Activated CD4-positive, alpha-beta T cell treated with anti-CD3 and anti-CD28 coated beads, Interleukin-2, amount 10 ng/mL, durations not matched to agents 7 days and 5 days (primary cell): ENCODE measurements at regions not wholly inside any gene's neighbourhood (a gene's known extent, or its start where the extent isn't known, plus 50 kb on each side); places are given as distances from the start of the nearest gene placed in this dataset.

Experiments used
- CTCF ChIA-PET: fragments of 350-600 bp; sonication (Branson Sonifier 250); formaldehyde crosslinking; loops from one replicate; lab custom pipeline; 2021; ENCODE audit warnings: antibody characterized with exemption; lab: Charles Lee
- POLR2A ChIA-PET: fragments of 350-600 bp; sonication (Branson Sonifier 250); formaldehyde crosslinking; loops from one replicate; lab custom pipeline; 2021; ENCODE audit warnings: antibody characterized with exemption; lab: Charles Lee
- DNase-seq: peaks from one replicate; pipeline ENCODE4 v3.0.0-alpha.2; 2020
- H3K27ac Mint-ChIP-seq: one replicate; pipeline ENCODE4 v1.8.0; 2021; ENCODE audit warnings: mild to moderate bottlenecking, moderate library complexity, mixed read lengths
- H3K27me3 Mint-ChIP-seq: one replicate; pipeline ENCODE4 v1.8.0; 2021; ENCODE audit warnings: mixed read lengths
- H3K36me3 Mint-ChIP-seq: one replicate; pipeline ENCODE4 v1.8.0; 2021; ENCODE audit warnings: low read depth, mixed read lengths
- H3K4me1 Mint-ChIP-seq: one replicate; pipeline ENCODE4 v1.8.0; 2021; ENCODE audit warnings: mixed read lengths
- H3K4me3 Mint-ChIP-seq: one replicate; pipeline ENCODE4 v1.8.0; 2021; ENCODE audit warnings: mild to moderate bottlenecking, moderate library complexity, mixed read lengths
- H3K9me3 Mint-ChIP-seq: one replicate; pipeline ENCODE4 v1.8.0; 2021; ENCODE audit warnings: mixed read lengths

DNA sequence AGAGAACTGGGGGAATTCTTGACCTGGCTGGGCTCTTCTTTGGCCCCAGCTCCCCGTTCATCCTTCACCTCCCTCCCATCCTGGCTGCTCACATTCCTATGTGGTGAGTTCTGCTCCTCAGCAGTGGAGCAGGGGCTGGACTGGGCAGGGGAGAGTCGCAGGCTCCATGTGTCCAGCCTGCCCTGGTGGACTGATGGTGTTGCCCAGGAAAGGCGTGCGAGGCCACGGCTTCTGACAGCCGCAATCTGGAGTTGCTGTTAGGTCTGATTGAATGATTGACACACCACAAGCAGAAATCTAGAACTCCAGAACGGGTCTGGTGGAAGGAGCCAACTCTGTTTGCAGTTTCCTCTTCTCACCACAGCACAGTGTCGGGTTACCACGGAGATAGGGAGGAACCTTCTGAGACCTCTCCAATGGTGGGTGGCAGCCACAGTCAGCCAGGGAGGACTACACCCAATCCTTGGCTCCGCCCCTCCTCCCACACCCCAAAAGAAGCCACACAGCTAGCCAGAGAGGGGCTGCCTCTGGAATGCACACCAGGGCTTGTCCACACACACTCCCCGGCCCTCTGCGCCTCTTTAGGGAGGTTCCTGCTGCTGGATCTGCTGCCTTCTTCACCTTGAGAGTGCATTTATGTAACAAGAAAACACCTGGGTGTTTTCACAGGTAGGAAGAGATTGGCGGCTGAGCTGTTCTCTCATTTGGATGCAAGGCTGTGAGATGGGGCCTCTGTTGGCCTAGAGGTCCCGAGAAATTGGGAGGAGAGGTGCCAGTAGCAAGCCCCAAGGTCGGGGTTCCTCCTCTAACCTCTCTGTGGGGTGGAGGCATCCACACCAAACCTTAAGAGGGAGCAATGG is 56.4 kb upstream of the CD44 start:
- peak; percentile 95 for DNase-seq
- Mint-ChIP-seq H3K27ac (peak overlapping the region; percentile 96), H3K27me3 (no peaks in the 10 kb centered on the region), H3K4me1 (peaks cover 91% of the 10 kb centered on the region), H3K36me3 (peaks cover 25% of the 10 kb centered on the region), H3K9me3 (peaks cover 15% of the 10 kb centered on the region), H3K4me3 (peak overlapping the region; percentile 75)
- ChIA-PET POLR2A (interaction anchor here (0.6 kb wide), 1 partner anchor 64 kb away, joined by 3 read pairs; no protein-coding TSS in a partner anchor), CTCF (interaction anchor here (1.2 to 1.3 kb wide), 2 partner anchors 24 to 66 kb away, joined by 3 read pairs; no protein-coding TSS in a partner anchor)

DNA sequence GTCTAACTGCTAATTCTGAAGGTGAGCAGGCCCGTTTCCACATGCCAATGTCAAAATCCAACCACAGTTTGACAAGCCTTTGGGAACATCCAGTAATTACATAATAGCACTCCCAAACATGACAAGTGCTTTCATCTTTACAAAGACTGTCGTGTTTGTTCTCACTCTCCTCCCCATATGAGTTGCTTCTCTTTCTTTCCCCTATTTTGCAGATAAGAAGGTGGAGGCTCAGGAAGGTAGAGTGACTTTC is 55.9 kb upstream of the CD44 start:
- Mint-ChIP-seq H3K36me3 (peaks cover 25% of the 10 kb centered on the region), H3K4me1 (peaks cover 91% of the 10 kb centered on the region), H3K9me3 (peaks cover 15% of the 10 kb centered on the region), H3K27me3 (no peaks in the 10 kb centered on the region), H3K4me3 (peak overlapping the region; percentile 75), H3K27ac (peak overlapping the region; percentile 96)
- POLR2A ChIA-PET: interaction anchor here (0.6 kb wide), 1 partner anchor 63 kb away, joined by 3 read pairs; no protein-coding TSS in a partner anchor
- CTCF ChIA-PET: interaction anchor here (1.2 to 1.3 kb wide), 2 partner anchors 25 to 65 kb away, joined by 3 read pairs; no protein-coding TSS in a partner anchor
- DNase-seq: no peak

DNA sequence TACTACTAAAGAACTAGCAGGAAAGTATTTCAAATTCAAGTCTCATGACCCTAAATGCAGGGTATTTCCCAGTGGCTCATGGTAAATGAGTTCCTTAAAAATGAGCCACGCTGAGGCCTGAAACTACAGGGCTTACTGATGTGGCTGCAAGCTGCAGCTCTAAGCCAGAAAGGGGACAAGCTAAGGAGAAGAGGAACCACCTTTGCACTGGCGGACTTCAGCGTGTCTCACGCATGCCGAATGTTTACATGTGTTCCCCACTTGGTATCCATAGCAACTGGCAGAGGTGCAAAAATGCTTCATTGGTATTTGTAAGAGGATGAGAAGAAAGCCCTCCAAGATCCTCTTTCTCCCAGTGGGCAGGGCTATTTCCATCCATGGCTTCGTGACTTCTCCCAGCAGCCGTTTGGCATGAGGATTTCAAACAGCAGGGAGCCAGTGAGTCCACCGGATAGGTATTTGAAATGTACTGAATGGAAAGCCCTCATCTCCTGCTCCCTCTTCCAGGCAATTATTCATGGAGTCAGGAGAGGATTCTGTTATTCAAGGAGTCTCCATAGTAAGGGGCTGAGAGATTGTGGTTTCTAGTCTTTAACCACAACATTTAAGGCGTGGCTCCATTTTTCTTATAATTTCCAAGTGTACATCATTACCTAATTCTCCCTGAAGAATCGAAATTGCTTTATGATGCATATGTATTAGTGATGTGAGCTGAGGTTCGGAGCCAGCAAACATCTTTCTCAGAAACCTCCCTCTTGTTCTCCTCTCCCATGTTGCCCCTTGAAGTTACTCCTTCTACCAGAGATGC is 55.3 kb upstream of the CD44 start:
- H3K36me3 Mint-ChIP-seq: peaks cover 25% of the 10 kb centered on the region
- H3K9me3 Mint-ChIP-seq: peaks cover 16% of the 10 kb centered on the region
- peak overlapping the region; percentile 75 for H3K4me3 Mint-ChIP-seq
- ChIA-PET POLR2A (interaction anchor here (0.6 kb wide), 1 partner anchor 63 kb away, joined by 3 read pairs; no protein-coding TSS in a partner anchor), CTCF (interaction anchor here (1.2 to 1.7 kb wide), 3 partner anchors 10 to 64 kb away, joined by 3 to 4 read pairs (median 3); no protein-coding TSS in a partner anchor)
- H3K27me3 Mint-ChIP-seq: no peaks in the 10 kb centered on the region
- peak overlapping the region; percentile 96 for H3K27ac Mint-ChIP-seq
- peaks cover 91% of the 10 kb centered on the region for H3K4me1 Mint-ChIP-seq
- peak; percentile 83 for DNase-seq

DNA sequence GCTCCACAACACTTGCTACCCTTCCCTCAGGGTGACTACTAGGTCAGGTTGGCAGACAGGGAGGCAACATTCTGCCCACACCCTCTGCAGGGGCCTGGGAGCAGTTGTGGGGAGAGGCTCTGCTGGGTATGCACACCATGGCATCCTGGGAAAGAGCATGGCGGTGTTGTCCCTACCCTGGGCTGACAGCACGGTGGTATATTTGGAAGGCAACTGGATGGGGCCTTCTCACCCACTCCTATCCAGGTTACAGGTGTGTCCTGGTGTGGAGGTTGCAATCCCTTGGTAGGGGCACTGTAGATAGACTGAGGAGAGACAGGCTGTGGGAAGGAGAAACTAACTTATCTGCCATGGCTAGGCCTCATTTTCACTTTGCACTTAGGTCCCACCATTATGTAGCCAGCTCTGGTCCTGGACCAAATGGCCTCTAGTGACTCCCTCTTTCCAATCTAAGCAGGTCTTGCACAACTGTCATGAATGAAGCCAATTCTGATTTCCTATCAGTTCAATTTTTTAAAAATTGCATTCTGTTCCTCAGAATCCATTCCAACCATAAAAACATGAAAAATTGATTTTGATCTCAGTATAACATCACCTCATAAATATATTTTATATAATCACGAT is 54.0 kb upstream of the CD44 start:
- no peaks in the 10 kb centered on the region for H3K27me3 Mint-ChIP-seq

DNA sequence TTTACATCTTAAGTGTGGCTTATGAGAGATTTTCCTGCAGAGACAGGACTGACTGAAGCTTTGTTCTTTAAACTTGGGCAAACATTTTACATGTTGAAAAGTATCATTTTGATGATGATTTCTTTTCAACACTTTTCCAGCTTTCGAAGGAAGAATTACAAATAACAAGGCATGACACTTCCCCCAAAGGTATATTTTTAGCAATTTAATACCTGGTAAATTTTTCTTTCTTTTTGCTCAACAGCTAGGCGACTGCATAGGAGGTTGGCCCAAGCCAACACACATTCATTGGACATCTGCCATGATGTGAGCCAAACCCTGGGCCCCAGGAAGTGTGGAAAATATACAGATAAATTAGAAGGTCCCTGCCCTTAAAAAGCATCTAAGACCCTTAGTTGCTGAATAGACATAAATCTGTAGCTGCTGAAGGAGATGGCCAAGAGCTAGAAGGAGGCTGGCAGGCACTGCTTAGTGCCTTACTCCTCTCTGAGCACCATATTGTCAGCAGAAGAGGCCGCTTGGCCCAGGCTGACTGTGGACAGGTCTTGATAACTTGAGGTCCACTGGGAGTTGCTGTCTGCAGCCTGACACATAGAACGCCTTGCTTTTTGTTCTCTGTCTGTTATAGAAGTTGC is 53.3 kb upstream of the CD44 start:
- H3K36me3 Mint-ChIP-seq: peaks cover 12% of the 10 kb centered on the region
- ChIA-PET POLR2A (no interaction called here), CTCF (interaction anchor here (0.8 kb wide), 1 partner anchor 28 kb away, joined by 3 read pairs; no protein-coding TSS in a partner anchor)
- H3K4me1 Mint-ChIP-seq: peaks cover 77% of the 10 kb centered on the region
- no peak overlapping the region for H3K4me3 Mint-ChIP-seq
- H3K9me3 Mint-ChIP-seq: peaks cover 10% of the 10 kb centered on the region
- no peak overlapping the region for H3K27ac Mint-ChIP-seq
- no peaks in the 10 kb centered on the region for H3K27me3 Mint-ChIP-seq
- no peak for DNase-seq

More for the DNA sequence above, 54.0 kb upstream of the CD44 start:
- ChIA-PET POLR2A (no interaction called here), CTCF (interaction anchor here (0.8 to 1.7 kb wide), 2 partner anchors 9 to 27 kb away, joined by 3 to 4 read pairs; no protein-coding TSS in a partner anchor)
- H3K27ac Mint-ChIP-seq: peak overlapping the region; percentile 32
- no peak overlapping the region for H3K4me3 Mint-ChIP-seq
- H3K9me3 Mint-ChIP-seq: peaks cover 12% of the 10 kb centered on the region
- H3K4me1 Mint-ChIP-seq: peaks cover 84% of the 10 kb centered on the region
- H3K36me3 Mint-ChIP-seq: peaks cover 14% of the 10 kb centered on the region
- DNase-seq: no peak

DNA sequence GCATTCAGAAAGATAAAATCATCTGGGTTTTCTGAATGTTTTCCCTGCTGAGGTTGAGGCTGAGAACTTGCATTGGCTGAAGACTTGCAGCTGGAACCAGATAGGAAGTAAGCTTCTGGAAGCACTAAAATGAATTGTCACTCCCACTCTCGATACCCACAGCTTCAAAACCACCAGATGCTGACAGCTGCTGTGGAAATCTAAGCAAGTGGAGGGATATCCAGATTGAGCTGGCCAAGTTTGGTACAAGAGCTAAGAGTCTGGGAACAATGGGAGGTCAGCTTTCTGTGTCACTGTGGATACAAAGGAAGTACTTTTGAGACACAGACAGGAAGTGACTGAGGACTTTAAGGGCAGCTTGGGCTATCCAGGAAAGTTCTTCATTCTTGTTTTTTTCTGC is 51.3 kb upstream of the CD44 start:
- peaks cover 72% of the 10 kb centered on the region for H3K4me1 Mint-ChIP-seq
- H3K9me3 Mint-ChIP-seq: peaks cover 7% of the 10 kb centered on the region
- POLR2A ChIA-PET: no interaction called here
- CTCF ChIA-PET: interaction anchor here (1.0 to 1.3 kb wide), 2 partner anchors 9 to 58 kb away, joined by 6 to 8 read pairs; no protein-coding TSS in a partner anchor
- H3K27ac Mint-ChIP-seq: peak overlapping the region; percentile 37
- H3K36me3 Mint-ChIP-seq: peaks cover 4% of the 10 kb centered on the region
- no peak for DNase-seq
- no peak overlapping the region for H3K4me3 Mint-ChIP-seq
- no peaks in the 10 kb centered on the region for H3K27me3 Mint-ChIP-seq

DNA sequence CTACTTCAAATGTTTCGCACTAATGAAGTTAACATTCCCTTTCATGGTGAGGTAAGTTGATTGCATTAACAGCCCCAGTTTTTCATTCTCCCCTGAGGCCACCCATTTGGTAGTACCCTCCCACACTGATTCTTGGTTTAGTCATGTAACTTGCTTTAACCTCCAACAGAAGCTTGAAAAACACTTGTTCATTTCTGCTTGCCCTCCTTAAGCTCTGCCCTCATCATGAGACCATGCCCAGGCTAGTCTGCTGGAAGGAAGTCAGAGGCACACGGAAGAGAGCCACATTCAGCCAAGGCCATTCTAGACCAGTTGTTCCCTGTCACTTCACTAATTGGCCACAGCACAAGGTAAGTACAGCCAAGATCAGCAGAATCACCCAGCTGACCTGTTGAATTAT is 50.7 kb upstream of the CD44 start:
- Mint-ChIP-seq H3K4me1 (peaks cover 66% of the 10 kb centered on the region), H3K4me3 (no peak overlapping the region), H3K27ac (no peak overlapping the region), H3K36me3 (peaks cover 10% of the 10 kb centered on the region), H3K9me3 (peaks cover 7% of the 10 kb centered on the region), H3K27me3 (peaks cover 2% of the 10 kb centered on the region)
- no peak for DNase-seq
- CTCF ChIA-PET: interaction anchor here (1.0 to 1.3 kb wide), 3 partner anchors 10 to 58 kb away, joined by 4 to 8 read pairs (median 6); partner anchors contain the start of gene CD44
- POLR2A ChIA-PET: no interaction called here

DNA sequence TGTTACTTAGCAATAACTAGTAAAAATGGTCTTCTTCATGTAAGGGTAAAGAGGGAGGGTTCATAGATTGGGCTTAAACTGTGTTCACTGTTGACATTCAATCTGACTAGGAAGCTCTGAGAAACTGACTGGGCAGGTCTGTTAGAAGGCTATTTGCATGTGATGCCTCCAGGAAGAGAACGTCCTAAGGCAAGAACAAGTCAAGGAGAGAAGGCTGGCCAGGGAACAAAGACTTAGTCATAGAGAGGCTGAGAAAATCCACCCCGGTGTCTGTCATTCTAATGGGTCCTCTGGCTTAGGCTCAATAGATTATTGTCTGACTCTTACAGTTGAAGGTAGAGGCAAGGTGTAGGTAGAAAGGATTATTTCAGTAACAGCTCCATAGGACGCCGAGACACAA is 50.3 kb upstream of the CD44 start:
- Mint-ChIP-seq H3K4me3 (no peak overlapping the region), H3K27ac (no peak overlapping the region), H3K36me3 (peaks cover 11% of the 10 kb centered on the region), H3K9me3 (peaks cover 7% of the 10 kb centered on the region), H3K4me1 (peaks cover 62% of the 10 kb centered on the region), H3K27me3 (peaks cover 5% of the 10 kb centered on the region)
- POLR2A ChIA-PET: no interaction called here
- no peak for DNase-seq
- CTCF ChIA-PET: interaction anchor here (0.7 to 1.3 kb wide), 5 partner anchors 10 to 59 kb away, joined by 3 to 8 read pairs (median 6); partner anchors contain the start of gene CD44
